ENCODE measurements at regions not wholly inside any gene's neighbourhood (a gene's known extent, or its start where the extent isn't known, plus 50 kb on each side); places are given as distances from the start of the nearest gene placed in this dataset.

DNA sequence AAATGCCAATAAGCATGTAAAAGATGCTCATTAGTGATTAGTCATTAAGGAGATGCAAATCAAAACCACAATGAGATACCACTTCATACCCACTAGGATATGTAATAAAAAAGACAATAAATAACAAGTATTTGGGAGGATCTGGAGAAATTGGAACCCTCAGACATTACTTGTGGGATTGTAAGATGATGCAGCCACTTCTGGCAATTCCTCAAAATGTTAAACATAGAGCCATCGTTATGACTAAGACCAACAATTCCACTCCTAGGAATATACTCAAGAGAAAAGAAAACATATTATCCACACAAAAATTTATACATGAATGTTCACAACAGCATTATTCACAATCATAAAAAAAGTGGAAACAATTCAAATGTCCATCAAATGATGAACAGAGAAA lies 336.2 kb upstream of the PMFBP1 start:
- DNase-seq (ENCODE audit: low read depth): no peak

DNA sequence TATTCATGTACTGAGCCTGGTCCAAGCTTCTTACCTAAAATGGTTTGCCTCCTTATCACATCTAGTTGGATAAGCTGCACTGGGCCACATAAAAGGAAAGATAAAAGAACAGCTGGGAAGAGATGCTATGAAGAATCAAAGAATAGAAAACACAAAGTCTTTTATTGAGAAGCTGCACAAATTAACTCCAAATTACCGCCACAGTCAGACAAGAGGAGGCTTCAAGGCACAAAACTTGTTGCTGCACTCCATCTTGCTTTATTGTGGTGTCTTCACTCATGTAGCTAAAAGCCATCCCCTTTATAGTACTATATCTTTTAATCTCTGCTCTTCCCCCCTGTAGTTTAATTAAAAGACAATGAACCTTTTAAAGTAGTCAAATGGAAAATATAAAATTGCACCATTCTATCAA lies 330.6 kb upstream of the PMFBP1 start:
- DNase-seq (ENCODE audit: low read depth): no peak

DNA sequence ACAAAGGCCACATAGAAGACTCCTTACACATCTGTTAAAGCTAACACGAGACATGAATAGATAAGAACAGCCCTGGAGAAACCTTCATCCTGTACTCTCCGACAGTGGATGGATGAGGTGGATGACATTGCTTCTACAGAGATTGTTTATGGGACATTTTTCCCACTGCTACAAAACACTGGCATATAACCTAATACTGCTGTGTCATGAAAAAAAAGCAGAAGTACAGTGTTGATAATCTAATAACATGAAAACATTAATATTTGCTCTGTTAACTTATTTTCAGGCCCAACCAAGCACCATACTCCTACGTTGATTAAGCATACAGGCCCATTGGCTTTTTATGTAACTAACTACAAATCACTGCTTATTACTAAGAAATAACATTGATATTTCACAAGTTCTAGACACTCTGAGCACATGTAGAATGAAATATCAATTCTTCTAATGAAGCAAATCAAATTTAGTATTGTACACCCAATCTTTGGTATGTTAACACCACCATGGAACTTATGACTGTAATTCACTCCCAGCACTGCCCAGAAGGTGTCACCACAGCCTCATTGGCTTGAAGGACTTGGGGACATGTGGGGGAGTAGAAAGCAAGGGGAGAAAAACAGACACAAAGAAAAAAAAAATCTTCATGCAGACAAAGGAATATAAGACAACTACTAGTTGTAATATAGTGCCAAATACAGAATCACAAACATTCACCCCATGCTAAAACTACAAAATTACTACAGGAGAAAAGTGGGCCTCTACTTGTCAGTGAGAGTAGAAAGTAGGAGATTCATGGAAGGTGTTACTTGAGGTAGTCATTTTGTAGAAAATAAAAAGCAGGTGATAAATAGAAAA lies 330.0 kb upstream of the PMFBP1 start:
- peak; percentile 70 for DNase-seq (ENCODE audit: low read depth)

DNA sequence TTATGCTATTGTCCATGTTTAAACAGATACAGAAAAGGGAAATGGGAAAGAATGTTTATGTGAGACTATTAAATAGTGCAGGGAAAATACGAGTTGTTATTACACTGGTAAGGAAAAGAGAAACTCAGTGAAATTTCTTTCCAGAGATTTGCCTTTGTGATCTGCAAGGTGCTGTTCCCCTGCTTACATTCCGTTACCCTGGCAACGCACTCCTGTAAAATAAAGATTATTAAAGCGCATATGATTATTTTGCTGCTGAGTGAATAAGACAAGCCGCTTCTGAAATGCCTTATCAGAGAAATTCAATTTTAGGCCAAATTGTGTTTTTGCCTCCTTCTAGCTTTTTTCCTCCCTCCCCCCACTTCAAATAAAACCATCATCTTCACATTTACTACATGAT lies 328.6 kb upstream of the PMFBP1 start:
- no peak for DNase-seq (ENCODE audit: low read depth)

DNA sequence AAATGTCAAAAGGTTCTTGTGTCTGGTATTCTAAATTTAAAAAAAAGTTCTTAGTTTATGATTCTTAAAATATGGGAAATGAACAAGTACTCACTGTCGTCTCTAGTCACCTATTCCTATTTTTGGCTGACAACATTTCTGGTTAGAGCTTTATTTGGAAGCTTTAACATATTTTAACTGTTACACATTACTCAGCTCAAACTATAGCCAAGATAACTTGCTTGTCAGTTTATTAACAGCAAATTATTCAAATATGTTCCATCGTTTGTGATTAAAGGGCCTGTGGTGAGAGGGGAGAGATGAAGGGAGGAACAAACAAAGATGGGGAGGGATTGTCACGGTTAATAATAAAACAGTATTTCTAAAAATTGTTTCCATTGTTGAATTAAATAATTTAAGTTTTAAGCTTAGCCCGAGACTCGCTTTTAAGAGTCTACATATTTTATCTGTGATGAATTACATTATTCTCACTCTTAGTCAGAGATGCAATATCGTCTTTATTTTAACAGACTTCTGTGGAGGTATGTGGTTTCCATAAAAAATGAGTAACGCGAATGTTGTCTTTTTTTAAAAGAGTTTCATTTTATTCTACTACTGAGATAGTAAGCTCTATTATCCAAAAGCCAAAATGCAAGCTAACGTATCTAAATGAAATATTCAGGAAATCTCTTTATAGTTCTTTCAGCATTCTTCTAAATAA lies 321.9 kb upstream of the PMFBP1 start:
- DNase-seq (ENCODE audit: low read depth): no peak

DNA sequence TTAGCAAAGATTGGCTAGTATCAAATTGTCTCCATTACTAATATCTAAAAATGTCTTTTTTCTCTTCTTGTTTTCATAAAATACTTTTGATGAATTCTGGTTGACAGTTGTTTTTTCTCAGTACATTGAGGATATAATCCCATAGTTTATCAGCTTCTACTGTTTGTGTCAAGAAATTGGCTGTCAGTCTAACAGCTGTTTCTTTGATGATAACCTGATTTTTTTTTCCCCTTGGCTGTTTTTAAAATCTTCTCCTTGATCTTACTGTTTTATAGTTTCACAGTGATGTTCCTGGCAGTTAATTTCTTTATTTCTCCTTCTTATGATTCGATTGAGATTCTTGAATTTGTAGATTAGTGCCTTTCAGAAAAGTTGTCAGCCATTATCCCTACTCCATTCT lies 315.3 kb upstream of the PMFBP1 start:
- no peak for DNase-seq (ENCODE audit: low read depth)

DNA sequence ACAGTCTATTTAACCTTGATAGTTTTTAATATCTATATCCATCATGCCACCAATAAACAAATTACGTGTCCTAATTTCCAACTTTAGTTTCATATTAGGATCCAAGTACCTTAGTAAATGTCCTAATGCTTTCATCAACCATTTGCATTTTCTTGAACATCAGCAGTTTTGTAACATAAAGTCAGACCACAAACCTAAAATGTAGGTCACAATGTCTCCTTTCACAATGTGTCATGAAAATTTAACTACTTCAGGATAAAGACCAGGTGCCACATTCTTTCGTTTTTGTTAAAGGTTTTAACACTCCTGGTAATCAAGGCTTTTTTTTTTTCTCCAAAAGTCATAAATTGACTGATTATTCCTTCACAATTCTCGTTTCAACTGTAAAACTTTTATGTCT lies 310.7 kb upstream of the PMFBP1 start:
- DNase-seq (ENCODE audit: low read depth): no peak

DNA sequence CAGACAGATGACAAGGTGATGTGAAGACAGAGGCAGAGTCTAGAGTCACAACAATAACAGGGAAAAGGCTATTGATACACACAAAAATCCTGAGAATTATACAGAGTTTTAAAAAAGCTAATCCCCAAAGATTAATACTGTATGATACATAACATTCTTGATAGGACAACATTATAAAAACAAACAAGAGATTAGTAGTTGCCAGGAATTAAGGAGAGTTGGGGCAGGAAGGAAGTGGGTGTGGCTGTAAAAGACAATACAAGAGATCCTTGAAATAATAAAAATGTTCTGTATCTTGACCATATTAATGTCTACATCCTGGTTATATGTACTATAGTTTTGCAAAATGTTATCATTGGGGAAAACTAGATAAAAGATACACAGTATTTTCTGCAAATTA lies 309.5 kb upstream of the PMFBP1 start:
- no peak for DNase-seq (ENCODE audit: low read depth)

DNA sequence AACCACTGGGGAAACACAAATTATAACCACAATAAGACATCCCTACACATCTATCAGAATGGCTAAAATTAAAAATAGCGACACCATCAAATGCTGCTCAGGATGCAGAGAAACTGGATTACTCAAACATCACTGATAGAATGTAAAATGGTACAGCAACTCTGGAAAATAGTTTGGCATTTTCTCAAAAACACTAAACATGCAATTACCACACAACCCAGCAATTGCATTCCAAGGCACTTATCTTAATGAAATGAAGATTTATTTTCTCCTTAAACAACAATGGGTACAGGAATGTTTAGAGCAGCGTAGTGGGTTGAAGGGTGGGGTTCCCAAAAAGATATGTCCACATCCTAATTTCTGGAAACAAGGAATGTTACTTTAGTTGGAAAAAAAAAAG lies 309.0 kb upstream of the PMFBP1 start:
- peak; percentile 32 for DNase-seq (ENCODE audit: low read depth)

DNA sequence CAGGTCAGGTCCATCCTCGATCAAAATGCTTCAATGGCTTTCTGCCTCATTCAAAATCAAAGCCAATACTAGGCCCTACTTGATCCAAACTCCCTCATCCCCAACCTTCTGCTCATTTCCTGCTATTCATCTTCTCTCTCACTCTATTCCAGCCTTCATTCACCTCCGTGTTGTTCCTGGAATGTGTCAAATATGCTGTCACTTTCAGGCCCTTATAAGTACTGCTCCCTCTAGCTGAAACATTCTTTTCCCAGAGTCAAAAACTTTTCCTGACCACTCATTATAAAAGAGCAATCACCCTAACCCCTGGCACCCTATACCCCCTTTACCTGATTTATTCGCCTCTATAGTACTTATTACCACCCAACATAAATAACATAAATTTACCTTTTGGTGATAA lies 303.7 kb upstream of the PMFBP1 start:
- DNase-seq (ENCODE audit: low read depth): peak; percentile 56

DNA sequence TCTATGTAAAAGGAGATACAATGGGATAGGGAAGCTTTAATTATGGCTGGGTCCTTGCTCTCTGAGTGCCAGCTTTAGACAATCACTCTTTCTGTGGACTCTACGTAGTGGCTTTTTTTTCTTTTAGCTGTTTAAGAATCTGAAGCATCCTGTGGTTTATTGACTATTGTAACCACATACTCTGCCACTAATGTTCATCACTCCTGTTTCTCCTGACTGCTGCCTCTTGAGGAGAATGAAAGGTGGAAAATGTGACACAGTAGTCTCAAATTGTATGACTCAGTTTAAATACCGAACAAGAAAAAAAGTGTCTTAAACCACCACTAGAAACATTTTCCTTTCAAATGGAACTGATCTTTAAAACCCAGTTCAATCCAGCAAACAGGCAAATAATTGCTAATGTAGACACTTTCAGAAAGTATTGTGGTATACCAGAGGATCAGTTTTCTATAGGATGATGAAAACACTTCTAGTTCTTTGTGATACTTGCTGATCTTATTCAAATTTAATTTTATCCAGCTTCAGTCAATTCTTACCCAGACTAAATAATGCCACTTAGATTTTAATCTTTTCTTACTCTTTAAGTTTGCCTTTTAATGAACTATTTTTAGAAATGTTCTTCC lies 302.7 kb upstream of the PMFBP1 start:
- peak; percentile 99 for DNase-seq (ENCODE audit: low read depth)

DNA sequence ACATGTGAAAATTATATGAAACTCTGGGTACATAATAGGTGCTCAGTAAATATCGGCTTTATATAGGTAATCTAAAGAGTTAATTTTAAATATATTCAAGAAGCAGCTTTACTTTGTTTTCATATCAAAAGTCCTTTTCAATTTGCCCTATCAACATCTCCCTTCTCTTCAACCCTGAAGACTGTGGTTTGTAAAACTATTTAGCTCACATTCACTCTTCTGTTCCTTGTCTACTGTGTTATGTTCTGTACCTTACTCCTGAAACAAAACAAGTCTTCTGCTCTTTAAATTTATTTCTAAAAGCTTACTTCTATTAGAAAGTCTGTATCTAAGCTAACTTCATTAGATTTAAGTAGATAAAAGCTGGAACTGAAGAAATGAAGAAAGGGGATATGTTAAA lies 301.7 kb upstream of the PMFBP1 start:
- peak; percentile 34 for DNase-seq (ENCODE audit: low read depth)

DNA sequence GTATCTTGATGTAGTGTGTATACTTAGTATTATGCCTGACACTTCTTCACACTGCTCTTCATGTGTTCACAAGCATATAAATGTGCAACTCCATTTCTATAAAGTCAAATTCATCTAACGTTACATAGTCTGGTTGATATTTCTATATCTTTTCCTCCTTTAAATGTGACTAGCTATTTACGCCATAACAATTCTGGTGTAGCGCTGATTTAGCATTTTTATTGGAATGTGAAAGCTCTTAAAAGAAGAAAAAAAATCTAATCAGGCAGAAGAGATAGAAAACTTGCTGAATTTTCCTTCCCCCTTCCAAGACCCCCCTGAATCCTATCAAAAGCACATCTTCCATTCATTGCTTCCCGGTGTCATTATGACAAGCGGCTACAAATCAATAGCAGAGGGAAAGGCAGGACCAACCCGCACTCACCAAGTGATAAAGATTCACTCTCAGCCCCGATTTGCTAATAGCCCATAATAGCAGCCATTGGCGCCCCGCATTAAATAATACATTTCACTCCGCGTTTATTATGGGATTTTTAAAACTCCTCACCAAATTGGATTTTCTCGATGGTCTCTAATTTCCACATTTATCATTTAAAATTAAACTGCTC lies 299.5 kb upstream of the PMFBP1 start:
- no peak for DNase-seq (ENCODE audit: low read depth)

DNA sequence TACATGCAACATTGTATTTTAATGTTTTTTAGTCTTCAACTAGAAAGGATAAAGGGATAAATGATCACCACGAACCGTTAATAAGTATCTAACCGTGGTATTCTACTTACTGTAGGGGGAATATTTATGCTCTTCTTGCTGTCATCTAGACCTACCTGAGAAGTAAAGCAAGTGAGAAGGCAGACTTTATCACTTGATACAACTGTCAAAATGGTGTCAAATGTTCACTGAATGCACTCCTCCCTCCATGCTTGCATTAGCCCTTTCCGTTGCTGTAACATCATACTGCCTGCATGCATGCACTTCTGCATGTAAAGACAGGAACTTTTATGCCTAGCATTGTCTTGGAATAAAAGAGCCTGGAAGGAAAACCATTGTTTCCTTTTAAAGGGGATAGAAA lies 298.6 kb upstream of the PMFBP1 start:
- no peak for DNase-seq (ENCODE audit: low read depth)

DNA sequence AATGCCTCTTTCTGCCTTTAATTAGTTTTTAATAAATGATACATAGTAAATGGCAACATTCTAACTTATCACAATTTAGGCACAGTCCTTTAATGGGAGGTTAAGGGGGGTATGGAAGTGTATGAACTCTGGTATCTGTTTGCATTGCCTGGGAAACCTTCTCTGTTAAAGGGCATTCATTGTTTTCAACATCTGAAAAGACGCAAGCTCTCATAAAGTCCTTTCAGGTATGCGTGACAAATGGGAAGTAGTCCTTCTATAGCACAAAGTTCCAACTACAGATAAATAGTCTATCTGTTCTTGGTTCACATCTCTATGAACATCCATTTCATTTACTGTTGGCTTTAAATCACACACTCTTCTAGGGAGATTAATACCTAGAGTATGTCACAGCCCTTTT lies 298.0 kb upstream of the PMFBP1 start:
- no peak for DNase-seq (ENCODE audit: low read depth)

DNA sequence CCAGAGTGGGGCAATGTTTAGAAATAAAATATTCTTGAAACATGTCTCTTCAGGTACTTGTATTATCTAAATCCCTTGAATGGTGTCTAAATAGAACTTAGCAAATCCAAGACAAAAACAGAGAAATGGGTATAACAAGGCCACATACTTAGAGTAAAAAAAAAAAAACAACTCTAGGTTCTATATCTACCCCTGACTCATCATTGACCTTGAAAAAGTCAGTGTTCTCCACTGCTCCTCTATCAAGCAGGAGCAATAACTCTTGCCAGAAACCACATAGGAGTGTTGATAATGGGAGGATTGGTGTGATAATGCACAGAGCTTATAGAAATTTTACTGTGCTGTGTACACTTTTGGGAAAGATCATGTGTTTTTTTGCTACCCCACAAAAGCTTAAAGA lies 296.6 kb upstream of the PMFBP1 start:
- peak; percentile 19 for DNase-seq (ENCODE audit: low read depth)

DNA sequence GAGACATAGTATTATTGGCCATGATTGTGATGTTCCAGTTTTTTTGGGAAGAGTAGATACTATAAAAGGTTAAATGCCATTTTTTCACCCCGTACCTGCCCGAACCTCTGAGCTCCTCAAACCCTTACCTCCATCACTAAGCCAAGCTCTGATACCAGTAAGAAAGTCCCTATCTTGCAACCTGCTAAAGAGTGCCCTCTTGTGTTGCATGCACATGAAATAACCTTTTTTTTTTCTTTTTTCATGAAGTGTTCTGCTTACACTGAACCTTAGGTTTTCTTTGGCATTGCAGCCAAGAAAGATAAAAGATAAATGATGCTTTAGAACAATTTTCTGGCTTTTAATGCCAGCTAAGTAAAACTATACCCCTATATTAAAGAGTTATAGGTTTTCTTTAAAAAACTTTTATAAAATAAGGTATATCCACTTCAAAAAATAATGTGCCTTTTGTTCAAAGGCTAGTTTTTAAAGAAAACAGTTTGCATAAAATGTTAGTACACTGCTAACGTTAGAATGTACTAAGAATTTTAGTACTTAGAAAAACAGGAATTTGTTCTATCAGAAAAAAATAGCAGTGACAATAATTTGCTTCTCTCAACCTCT lies 295.3 kb upstream of the PMFBP1 start:
- DNase-seq (ENCODE audit: low read depth): peak; percentile 76

DNA sequence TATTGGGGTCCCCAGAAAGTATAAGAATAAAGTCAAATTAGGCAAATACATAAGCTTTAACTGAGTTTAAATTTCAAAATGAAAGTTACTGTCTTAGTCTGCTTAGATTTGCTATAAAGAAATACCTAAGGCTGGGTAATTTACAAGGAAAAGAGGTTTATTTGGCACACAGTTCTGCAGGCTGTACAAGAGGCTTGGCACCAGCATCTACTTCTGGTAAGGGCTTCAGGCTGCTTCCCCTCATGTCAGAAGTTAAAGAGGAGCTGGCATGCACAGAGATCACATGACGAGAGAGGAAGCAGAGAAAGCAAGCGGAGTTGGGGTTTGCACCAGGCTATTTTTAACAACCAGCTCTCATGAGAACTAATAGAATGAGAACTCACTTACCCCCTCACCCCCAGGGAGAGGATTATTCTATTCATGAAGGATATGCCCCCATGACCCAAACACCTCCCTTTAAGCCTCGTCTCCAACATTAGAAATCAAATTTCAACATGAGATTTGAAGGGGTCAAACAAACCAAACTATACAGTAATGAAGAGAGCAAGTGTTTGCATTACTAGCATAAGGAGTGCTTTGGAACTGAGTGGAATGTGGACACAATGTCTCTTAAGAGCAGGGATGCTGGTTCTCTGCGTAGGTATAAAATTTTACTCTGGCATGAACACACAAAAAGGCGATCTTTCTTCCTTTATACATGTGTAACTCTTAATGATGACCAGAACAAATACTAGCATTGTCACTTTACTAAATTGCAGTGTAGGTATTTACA lies 292.8 kb upstream of the PMFBP1 start:
- no peak for DNase-seq (ENCODE audit: low read depth)

DNA sequence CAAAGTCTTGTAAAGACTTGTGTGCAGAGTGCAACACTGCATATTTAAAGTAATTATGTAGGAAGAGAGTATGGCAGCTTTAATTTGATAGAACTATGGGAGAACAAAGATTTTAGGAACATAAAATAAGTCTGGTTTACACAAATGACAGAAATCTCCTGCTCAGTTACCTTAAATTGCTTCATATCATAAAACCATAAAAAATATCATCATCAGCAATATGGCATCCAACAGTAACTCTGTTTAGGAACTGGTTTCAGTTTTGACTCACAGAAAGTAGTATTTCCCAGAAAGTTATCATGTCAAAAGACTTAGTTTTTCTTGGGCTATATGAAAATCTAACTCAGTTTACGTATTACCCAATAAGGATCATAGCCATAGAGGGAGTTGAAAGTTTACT lies 292.1 kb upstream of the PMFBP1 start:
- no peak for DNase-seq (ENCODE audit: low read depth)

DNA sequence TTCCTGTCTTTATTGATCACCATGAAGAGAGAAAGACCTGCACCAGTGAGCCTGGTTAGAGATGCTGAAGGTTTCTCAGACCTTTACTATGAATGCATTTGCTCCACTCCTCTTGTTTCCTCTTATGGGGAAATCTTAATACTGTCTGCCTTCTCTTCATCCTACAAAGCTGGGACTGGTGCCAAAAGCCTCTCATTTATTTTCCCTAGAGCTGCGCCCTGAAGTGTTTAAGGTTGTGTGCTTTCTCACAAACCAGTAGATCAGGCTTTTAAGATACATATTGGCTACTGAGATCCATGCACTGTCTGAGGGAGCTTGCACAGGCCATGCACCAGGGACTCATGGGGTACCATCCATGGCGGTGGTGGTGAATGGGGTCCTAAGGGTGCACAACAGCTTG lies 286.1 kb upstream of the PMFBP1 start:
- no peak for DNase-seq (ENCODE audit: low read depth)

DNA sequence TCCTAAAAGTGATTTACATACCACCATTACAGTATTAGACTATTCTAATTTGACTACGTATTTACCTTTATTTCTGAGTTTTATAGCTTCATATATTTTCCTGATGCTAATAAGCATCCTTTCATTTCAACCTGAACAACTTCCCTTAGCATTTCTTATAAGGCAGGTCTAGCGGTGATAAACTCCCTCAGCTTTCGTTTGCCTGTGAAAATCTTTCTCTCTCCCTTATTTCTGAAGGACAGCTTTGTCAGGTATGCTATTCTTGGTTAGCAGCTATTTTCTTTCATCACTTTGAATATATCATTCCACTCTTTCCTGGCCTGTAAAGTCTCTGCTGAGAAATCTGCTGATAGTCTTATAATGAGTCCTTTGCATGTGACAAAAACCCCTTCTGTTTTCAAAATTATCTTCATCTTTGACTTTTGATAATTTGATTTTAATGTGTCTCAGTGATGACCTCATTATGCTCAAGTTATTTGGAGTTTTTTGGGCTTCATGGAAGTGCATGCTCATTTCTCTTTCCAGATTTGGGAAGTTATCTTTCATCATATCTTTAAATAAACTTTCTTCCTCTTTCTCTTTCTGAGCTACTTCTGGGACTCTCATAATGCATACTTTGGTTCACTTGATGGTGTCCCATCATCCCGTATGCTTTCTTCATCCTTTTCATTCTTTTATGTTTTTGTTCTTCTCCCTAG lies 285.4 kb upstream of the PMFBP1 start:
- no peak for DNase-seq (ENCODE audit: low read depth)

All from renal cortical epithelial cell (primary cell).